NCI-H748 (cell line): ENCODE measurements at regions not wholly inside any gene's neighbourhood (a gene's known extent, or its start where the extent isn't known, plus 50 kb on each side); places are given as distances from the start of the nearest gene placed in this dataset.

ENCODE experiments used
- DNase-seq: peaks from one replicate; lab custom pipeline; 2025; ENCODE audit not compliant: unreplicated experiment; lab: John Stamatoyannopoulos, UW

- no peak for DNase-seq
Measured at GRCh38 chr12:107888789-107889188, 114.3 kb downstream of the ASCL4 start.

GRCh38 chr12:107891967-107892366, 117.5 kb downstream of the ASCL4 start:
- peak; percentile 35 for DNase-seq

GRCh38 chr12:107894589-107894988, 120.1 kb downstream of the ASCL4 start:
- DNase-seq: no peak

- no peak for DNase-seq
Measured at GRCh38 chr12:107895966-107896365, 121.5 kb downstream of the ASCL4 start.

GRCh38 chr12:107900588-107900987, 126.1 kb downstream of the ASCL4 start:
- DNase-seq: no peak

GRCh38 chr12:107903341-107904061, 129.0 kb downstream of the ASCL4 start:
- DNase-seq: peak; percentile 94

- DNase-seq: no peak
Measured at GRCh38 chr12:107906707-107907106, 132.2 kb downstream of the ASCL4 start.

- peak; percentile 24 for DNase-seq
Measured at GRCh38 chr12:107912421-107913004, 138.0 kb downstream of the ASCL4 start.

GRCh38 chr12:107914460-107914977, 140.0 kb downstream of the ASCL4 start:
- no peak for DNase-seq

GRCh38 chr12:107917912-107918800, 143.7 kb downstream of the ASCL4 start:
- peak; percentile 62 for DNase-seq

- DNase-seq: no peak
Measured at GRCh38 chr12:107921062-107921461, 146.6 kb downstream of the ASCL4 start.

GRCh38 chr12:107925125-107925524, 150.6 kb downstream of the ASCL4 start:
- no peak for DNase-seq

- DNase-seq: peak; percentile 78
Measured at GRCh38 chr12:107929436-107929835, 154.9 kb downstream of the ASCL4 start.

GRCh38 chr12:107931761-107932160, 157.3 kb downstream of the ASCL4 start:
- no peak for DNase-seq

- no peak for DNase-seq
Measured at GRCh38 chr12:107938446-107938845, 163.9 kb downstream of the ASCL4 start.

GRCh38 chr12:107948391-107948945, 174.0 kb downstream of the ASCL4 start:
- DNase-seq: no peak

- DNase-seq: no peak
Measured at GRCh38 chr12:107951024-107951423, 176.5 kb downstream of the ASCL4 start.

- DNase-seq: no peak
Measured at GRCh38 chr12:107955966-107956643, 173.0 kb upstream of the WSCD2 start.

GRCh38 chr12:107957459-107957858, 171.6 kb upstream of the WSCD2 start:
- no peak for DNase-seq

GRCh38 chr12:107963635-107964034, 165.5 kb upstream of the WSCD2 start:
- no peak for DNase-seq

- no peak for DNase-seq
Measured at GRCh38 chr12:107967170-107967569, 161.9 kb upstream of the WSCD2 start.
